DOHH2 (cell line): ENCODE measurements at regions not wholly inside any gene's neighbourhood (a gene's known extent, or its start where the extent isn't known, plus 50 kb on each side); places are given as distances from the start of the nearest gene placed in this dataset.

ENCODE experiments used
- EZH2phosphoT487 ChIP-seq: fragments of 200-600 bp; sonication (generic); IDR thresholded peaks from 2 replicates; pipeline ENCODE4 v1.6.1; 2017; ENCODE audit warnings: borderline replicate concordance, mild to moderate bottlenecking, antibody characterized with exemption, low read length, moderate library complexity, mixed read lengths
- TF ChIP-seq, protein P1 (sequence below): fragments of 200-600 bp; sonication (generic); IDR thresholded peaks from one replicate; pipeline ENCODE4 v1.5.1; 2014; ENCODE audit warnings: antibody characterized with exemption, mild to moderate bottlenecking, low read depth, low read length; ENCODE audit not compliant: poor library complexity, severe bottlenecking

DNA sequence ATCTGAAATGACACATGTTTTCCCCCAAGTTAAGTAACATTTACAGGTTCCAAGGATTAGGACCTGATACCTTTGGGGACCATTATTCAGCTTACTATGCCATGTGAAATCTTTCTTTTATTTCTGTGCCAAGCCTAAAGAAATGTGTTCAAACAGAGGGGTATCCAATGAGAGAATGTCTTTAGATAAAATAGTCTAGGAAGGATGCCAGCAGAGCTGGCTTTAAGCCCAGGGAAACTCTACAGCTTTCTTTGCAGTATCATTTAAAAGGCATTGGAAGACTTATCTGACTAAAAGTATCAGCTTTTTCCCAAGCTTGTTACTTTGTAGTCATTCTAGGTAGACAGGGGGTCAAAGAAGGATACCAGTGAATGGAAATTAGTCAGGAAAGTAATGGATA is 860.4 kb downstream of the PLA2G4A start:
- TF ChIP-seq, protein P1, sequence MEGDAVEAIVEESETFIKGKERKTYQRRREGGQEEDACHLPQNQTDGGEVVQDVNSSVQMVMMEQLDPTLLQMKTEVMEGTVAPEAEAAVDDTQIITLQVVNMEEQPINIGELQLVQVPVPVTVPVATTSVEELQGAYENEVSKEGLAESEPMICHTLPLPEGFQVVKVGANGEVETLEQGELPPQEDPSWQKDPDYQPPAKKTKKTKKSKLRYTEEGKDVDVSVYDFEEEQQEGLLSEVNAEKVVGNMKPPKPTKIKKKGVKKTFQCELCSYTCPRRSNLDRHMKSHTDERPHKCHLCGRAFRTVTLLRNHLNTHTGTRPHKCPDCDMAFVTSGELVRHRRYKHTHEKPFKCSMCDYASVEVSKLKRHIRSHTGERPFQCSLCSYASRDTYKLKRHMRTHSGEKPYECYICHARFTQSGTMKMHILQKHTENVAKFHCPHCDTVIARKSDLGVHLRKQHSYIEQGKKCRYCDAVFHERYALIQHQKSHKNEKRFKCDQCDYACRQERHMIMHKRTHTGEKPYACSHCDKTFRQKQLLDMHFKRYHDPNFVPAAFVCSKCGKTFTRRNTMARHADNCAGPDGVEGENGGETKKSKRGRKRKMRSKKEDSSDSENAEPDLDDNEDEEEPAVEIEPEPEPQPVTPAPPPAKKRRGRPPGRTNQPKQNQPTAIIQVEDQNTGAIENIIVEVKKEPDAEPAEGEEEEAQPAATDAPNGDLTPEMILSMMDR, result no peak
- no peak for TF ChIP-seq EZH2phosphoT487
